Ovary (tissue), 3 donors: ENCODE measurements at regions not wholly inside any gene's neighbourhood (a gene's known extent, or its start where the extent isn't known, plus 50 kb on each side); places are given as distances from the start of the nearest gene placed in this dataset.

Source experiments
- EP300 ChIP-seq: sonication (generic); formaldehyde crosslinking; IDR thresholded peaks from one replicate; pipeline ENCODE4 v1.6.1; 2017; ENCODE audit warnings: antibody characterized with exemption
- TF ChIP-seq, protein P1 (sequence below), 3 donors: fragments of 450-650 bp in 2 of 3; fragments of 200-600 bp in 1 of 3; IDR thresholded peaks; one replicate each; pipeline versions ENCODE4 v1.5.1 to v1.8.0; 2016 to 2022; ENCODE audit warnings: antibody characterized with exemption in 3 of 3, mild to moderate bottlenecking in 1 of 3
- donor health status: DM: no; HTN: no; CAD: no.

DNA sequence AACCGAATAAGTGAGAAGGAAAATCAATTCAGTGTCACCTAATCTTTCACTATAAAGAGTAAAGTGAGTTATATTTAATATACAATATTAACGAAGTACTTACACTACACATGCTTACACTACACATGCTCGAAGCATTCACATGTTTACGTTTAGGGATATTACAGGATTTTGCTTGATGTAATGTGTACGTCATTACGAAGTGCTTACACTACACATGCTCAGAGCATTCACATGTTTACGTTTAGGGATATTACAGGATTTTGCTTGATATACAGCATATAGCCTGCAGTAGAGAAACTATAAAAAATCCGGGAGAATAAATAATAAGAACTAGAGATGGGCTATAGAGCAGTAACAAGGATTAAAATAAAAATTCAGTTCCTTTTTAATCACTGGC lies 538.8 kb upstream of the CXADR start:
- TF ChIP-seq, protein P1, sequence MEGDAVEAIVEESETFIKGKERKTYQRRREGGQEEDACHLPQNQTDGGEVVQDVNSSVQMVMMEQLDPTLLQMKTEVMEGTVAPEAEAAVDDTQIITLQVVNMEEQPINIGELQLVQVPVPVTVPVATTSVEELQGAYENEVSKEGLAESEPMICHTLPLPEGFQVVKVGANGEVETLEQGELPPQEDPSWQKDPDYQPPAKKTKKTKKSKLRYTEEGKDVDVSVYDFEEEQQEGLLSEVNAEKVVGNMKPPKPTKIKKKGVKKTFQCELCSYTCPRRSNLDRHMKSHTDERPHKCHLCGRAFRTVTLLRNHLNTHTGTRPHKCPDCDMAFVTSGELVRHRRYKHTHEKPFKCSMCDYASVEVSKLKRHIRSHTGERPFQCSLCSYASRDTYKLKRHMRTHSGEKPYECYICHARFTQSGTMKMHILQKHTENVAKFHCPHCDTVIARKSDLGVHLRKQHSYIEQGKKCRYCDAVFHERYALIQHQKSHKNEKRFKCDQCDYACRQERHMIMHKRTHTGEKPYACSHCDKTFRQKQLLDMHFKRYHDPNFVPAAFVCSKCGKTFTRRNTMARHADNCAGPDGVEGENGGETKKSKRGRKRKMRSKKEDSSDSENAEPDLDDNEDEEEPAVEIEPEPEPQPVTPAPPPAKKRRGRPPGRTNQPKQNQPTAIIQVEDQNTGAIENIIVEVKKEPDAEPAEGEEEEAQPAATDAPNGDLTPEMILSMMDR (IDR thresholded peaks at IDR 0.05), result no peak
- TF ChIP-seq EP300, result no peak
